Fibroblast of skin of right quadriceps (primary cell): ENCODE measurements at regions not wholly inside any gene's neighbourhood (a gene's known extent, or its start where the extent isn't known, plus 50 kb on each side); places are given as distances from the start of the nearest gene placed in this dataset.
"Not testable (repeated sequence)": the region's sequence is repeated elsewhere in the genome, so short reads cannot be mapped to it uniquely, and the experiment has no call there.

Experiments used
- DNase-seq: peaks from one replicate; pipeline ENCODE4 v3.0.0-alpha.2; 2013

- DNase-seq, result not testable (repeated sequence)
Measured at GRCh38 chr2:101645886-101646285, 51.6 kb upstream of the MAP4K4 start.

DNA sequence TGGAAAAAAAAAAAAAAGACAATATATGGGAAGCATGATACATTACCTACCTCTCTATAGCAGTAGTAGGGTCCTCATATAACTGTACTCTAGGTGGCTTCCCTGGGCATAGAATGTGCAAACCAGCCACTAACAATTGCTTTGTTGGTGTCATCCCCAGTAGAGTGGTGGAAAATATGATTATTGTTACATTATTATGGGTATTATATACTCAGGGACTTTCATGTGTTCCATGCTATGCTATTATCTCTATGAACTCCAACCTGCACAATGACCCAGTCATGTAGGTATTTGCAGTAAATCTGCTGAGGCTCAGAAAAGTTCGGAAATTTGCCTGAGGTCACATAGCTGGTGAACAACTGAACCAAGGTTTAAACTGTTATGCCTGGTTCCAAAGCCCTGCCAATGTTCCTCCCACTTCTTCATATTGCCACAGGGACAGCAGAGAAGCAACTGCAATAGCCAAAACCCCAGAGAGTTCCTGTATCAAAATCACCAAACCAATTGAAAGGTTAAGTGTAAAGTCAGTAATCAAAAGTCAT is 52.6 kb upstream of the MAP4K4 start:
- DNase-seq, result no peak

GRCh38 chr2:101643004-101643524 is 54.4 kb upstream of the MAP4K4 start:
- no peak for DNase-seq

DNA sequence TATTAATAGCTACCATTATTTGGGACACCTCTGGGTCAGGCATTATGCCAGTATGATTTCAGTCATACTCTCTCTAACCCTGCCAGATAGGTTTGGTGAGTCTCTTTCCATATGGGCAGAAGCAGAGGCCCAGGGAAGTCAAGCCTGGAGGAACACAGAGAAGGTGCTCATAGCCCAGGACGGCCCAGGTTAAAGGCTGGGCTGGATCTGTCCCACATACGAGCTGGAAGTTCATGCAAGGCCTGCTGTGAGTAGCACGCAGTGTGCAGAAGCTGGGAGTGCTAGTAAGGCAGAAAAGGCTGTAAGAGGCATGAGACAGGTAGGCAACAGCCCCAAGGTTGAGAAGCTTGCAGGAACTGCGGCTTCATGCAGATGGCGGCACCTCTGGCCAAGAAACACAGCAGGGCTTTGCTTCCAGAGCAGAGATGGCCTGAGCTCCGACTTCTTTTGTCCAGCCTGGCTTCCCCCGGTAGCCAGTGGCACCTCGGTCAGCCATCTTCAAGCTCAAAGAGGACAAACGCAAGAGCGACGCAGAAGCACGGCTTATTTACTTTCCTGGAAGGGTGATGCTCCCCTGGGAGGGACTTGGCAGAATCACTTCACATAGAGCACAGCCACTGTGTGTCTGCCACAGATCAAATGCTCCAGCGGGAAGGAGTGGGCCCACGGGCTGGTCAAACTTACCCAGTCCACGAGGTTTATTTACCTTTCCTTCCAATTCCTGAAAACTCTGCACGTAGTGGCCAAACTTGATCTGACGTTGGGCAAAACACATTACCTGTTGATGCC is 58.5 kb upstream of the MAP4K4 start:
- DNase-seq, result no peak

DNA sequence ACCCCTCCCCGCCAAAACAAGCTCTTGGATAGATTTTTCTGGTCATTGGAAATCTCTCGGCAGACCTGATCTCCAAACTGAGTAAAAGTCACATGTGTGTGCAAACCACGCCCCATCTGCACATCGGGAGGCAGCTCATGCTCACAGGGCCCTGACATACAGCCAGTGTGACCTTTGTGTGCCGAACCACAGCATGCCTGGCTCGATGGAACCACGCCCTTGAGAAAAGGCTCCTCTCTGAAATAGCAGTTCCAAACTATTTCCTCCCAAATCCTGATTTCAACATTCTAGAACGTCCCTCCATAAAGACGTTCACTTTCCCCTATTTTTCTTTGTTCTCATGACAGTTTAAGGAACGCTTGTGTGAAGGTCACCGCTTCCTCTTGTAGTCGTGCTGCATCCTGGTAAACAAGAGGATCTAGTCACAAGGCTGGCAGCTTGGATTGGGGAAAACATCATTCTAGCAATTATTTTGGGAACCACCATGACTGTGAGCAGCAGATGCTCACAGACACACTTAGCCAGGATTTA is 59.3 kb upstream of the MAP4K4 start:
- DNase-seq, result no peak

DNA sequence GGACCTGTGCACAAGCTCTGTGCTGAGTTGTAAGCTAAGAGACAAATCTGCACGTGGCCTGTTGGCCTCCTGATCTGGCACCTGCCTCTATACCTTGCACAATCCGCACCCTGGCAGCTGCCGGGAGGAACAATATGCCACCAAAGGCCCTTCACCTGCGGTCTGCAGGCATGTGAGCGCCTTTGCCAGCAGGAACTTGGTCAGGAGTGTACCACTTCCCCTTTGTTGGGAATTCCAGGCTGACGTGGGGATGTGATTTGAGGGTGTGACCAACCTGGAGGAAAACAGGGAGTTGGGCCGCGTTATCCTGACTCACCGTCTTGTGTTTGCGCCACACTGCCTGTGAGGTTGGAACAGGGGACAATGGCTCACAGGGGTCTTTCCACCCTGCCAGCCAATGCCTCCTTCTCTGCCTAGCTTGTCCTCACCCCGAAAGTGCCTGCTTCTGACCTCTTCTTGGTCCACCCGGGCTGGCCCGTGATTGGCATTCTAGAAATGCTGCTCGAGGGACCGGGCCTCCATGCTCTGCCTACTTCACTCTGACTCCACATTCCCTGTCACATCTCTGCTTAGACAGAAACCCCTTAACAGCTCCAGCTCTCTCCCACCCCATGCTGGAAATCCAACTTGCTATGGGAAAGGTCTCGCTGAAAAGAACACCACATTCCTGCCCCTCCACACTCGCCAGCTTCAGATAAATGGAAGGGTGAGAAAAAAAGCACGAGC is 67.1 kb upstream of the MAP4K4 start:
- no peak for DNase-seq

- no peak for DNase-seq
Measured at GRCh38 chr2:101628030-101628392, 69.5 kb upstream of the MAP4K4 start.

GRCh38 chr2:101627285-101628029 is 70.0 kb upstream of the MAP4K4 start:
- DNase-seq, result no peak

DNA sequence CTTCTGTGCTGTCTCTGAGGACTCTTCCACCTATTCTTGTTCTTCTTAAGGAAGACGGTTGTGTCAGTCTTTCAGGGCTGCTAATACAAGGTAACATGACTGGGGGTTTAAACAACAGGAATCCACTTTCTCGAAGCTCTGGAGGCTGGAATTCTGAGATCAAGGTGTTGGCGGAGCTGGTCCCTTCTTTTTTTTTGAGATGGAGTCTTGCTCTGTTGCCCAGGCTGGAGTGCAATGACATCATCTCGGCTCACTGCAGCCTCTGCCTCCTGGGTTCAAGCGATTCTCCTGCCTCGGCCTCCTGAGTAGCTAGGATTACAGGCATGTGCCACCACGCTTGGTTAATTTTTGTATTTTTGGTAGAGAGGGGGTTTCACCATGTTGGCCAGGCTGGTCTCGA is 71.7 kb upstream of the MAP4K4 start:
- not testable (repeated sequence) for DNase-seq

DNA sequence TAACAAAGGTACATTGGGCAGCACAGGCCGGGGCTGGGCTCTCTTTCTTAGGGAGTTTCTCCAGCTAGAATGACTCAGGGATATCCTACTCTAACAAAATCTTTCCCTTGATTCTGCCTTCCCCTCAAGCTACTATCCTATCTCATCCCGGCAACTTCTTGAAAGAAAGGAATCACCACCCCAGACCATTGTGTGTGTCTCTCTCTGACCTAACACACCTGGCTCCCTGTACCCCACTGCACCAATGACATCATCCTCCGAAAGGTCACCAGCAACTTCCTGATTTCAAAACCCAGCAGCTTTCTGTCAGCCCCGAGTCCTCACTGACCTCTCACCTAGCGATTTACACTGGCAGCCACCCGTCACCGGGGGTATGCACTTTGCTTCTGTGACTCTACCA is 72.1 kb upstream of the MAP4K4 start:
- no peak for DNase-seq

DNA sequence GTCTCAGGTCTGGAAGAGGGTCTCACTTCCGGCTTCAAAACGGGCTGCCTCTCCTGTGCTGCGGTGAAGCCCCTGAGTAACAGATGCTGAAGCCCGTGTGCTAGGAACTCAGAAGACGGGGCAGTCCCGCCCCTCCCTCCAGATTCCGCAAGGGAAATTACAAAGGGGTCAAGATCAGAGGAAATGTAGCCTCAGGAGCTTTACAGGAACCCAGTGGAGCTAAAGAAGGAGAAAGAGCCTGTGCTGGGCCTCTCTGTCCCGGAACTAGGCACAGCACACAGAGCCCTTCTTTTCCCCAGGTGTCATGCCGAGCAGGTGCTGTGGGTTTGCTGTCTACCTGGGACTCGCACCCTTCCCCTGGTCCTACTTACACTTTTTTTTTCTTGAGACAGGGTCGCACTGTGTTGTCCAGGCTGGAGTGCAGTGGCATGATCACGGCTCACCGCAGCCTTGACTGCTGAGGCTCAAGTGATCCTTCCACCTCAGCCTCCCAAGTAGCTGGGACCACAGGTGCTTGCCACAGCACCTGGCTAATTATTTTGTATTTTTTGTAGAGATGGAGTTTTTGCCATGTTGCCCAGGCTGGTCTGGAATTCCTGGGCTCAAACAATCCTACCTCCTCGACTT is 72.7 kb upstream of the MAP4K4 start:
- DNase-seq, result no peak

DNA sequence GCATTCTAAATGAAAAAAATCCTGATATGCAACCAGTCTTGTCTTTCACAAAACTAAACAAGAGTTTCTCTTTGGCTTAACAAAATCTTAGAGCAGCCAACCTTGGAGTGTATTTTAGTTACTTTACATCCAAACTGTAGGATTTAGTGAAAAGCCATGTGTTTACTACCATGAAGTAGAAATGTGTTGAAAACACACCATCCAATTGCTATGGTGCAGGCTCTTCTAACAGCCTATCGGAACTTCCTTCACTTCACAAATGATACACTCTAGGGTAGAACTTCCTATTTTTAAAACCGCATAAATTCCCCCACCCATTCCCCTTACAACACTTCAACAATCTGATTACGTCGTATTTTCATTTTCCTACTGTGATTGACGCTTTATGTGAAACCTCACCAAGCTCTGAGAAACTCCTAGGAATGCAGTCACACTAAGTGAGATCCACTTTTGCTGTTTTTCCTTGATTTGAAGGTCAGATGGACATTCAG is 74.4 kb upstream of the MAP4K4 start:
- DNase-seq, result no peak

DNA sequence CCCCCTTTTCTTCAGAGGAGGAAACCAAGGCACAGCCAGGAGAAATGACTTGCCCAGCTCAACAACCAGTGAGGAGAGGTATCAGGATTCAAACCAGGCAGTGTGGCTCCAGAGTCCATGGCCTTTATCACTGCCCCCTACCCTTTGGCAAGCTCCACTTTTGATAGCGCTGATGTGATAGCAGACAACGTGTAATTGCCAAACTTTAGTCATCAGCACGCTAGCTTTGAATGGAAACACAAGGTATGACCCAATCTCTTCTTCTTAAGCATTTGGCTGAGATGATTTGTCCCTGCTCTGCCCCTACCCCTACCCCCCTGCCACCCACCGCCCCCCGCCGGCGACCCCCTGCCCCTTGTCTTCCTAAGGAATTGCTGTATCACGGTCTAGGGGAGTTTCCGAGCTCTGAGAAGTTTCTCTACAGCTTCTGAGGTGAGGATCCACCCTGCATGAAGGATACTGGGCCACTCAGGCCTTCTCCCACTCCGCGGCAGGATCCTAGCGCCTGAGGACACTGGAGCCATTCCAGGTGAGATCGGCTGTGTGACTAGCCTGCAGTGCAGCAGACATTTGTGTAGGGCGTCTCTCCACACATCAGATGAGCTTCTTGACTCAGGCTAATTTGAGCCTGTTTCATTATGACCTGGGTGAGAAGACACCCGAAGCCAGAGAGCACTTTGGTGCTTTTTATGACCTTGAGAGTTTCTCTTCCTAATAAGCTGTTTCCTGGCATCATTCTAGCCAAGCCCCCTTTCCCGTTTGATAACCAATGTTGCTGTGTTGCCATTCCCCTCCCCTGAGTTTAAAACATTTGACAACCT is 75.1 kb upstream of the MAP4K4 start:
- no peak for DNase-seq

DNA sequence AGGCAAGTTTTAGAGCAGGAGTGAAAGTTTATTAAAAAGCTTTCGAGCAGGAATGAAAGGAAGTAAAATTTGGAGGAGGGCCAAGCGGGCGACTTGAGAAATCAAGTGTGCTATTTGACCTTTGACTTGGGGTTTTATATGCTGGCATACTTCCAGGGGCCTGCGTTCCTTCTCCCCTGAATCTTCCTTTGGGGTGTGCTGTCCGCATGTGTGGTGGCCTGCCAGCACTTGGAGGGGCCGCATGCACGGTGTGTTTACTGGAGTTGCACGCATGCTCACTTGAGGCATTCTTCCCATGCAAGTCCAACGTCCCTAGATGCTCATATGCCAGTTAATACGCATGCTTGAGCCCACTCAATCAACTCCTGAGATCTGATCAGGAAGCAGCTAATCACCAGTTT is 78.3 kb upstream of the MAP4K4 start:
- peak; percentile 17 for DNase-seq

DNA sequence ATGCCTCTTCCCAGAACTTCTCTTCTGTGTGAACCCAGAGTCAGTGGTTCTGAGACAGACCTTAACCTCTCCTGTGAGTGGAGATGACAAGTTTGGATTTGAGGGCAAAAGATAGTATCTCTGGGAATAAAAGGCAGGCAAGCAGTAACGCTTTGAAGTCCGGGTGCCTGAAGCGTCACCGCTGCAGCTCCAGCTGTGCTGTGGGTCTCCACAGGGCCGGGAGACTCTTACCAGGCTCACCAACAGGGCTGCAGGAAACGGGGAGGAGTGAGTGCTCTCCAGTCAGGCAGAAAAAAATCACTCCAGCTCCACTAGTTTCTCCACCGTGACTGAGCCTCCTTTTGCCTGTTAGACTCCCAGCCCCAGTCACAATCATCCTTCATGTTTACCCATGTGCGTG is 79.7 kb upstream of the MAP4K4 start:
- peak; percentile 9 for DNase-seq

DNA sequence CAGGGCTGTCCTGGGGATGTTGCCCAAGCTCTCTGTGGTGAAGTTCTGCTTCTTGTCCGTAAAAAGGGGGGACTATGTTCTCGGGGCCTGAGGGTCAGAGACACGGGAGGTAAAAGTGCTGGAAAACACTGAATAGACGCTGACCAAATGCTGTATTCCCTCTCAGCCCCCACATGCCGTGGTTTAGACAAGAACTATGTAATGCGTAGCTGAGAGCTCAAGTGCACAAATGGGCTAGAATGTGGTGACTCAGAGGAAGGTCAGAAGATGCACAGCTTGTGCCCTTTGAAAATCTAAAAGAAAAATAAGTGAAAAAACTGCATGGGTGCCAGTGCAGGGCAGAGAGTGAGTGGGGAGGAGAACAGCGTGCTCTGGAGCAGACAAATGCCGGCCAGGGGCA is 80.3 kb upstream of the MAP4K4 start:
- peak; percentile 67 for DNase-seq

DNA sequence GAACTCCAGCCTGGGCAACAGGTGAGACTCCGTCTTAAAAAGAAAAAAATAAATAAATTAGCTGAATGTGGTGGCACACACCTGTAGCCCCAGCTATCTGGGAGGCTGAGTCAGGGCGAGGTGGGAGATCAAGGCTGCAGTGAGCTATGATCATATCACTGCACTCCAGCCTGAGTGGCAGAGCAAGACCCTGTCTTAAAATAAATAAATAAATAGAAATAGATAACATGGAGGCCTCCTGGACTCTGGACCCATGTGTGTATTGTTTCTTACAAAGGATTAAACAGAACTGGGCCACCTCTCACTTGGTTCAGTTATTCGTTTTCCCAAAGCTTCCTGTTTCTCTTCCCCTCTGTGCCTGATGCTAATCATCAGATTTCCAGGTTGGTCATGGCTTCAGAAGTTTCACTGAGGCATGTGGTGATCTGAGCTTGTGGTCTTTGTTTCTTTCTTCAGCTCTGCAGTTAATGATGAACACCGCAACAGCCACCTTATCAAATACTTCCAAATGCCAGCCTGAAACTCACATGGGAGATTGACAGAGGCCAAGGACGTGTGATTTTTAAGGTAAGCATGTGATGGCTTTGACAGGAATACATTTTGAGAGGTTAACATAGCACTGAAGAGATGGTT is 83.3 kb upstream of the MAP4K4 start:
- no peak for DNase-seq

DNA sequence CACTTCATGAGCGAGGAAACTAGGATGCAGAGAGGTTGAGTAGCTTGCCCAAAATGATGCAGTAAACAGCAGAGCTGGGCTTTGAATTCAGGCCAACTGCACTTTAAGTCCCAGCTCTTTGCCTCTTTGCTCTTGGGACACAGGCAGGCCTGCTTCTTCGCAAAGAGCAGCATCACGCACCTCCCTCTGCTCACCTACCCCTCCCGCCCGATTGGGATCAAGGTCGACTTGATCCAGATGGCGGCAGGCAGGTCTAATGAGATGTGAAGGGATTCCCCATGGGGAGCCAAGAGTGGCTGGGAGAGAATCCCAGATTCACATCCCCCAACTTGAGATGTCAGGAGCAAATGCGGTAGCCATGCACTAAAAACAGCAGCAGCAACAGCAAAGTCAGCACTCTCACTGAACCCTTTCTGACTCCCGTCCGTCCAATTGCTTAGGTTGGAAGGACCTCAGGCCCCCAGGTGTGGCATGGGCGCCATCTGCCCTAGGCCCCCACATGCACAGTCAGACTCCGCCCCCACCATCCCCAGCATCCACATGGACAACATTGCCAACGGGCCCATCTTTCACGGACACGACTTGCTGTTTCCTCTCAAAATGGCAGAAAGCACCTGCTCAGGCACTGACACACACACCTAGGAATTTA is 84.3 kb upstream of the MAP4K4 start:
- DNase-seq, result no peak

DNA sequence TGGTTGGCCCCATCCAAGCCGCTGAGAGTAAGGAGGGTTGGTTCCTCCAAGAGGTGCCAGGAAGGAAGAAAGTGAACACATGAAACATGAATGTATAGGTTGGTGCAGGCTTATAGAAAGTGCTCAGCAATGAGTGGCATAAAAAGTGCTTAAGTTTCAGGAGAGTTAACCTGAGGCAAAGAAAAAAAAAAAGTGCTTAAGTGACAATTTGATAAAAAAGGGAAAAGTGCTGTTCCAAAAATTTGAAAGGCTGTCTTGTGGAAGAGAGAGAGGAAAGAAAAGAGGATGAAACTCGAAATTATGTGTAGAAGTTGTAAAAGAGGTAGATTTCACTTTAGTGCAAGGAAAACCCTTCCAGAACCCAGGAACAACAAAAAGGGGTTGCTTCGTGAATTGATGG is 85.5 kb upstream of the MAP4K4 start:
- DNase-seq, result no peak

- no peak for DNase-seq
Measured at GRCh38 chr2:101610750-101611315, 86.7 kb upstream of the MAP4K4 start.
